ENCODE measurements at regions not wholly inside any gene's neighbourhood (a gene's known extent, or its start where the extent isn't known, plus 50 kb on each side); places are given as distances from the start of the nearest gene placed in this dataset.

GRCh38 chr13:24093047-24093446 is 67.5 kb upstream of the SPATA13 start:
- TF ChIP-seq CTCF (IDR thresholded peaks at IDR 0.05): no peak
- no peak for TF ChIP-seq EP300 (IDR thresholded peaks at IDR 0.05)
